ENCODE measurements at regions not wholly inside any gene's neighbourhood (a gene's known extent, or its start where the extent isn't known, plus 50 kb on each side); places are given as distances from the start of the nearest gene placed in this dataset.

- peak; percentile 56 for DNase-seq
Measured at GRCh38 chr1:90122654-90123340, 127.9 kb downstream of the ZNF326 start.

GRCh38 chr1:90114521-90115141 is 119.7 kb downstream of the ZNF326 start:
- peak; percentile 24 for DNase-seq

- DNase-seq = no peak
Measured at GRCh38 chr1:90107990-90108389, 113.1 kb downstream of the ZNF326 start.

- DNase-seq = no peak
Measured at GRCh38 chr1:90106311-90106710, 111.4 kb downstream of the ZNF326 start.

GRCh38 chr1:90104941-90105538 is 110.1 kb downstream of the ZNF326 start:
- no peak for DNase-seq

GRCh38 chr1:90100566-90100965 is 105.7 kb downstream of the ZNF326 start:
- no peak for DNase-seq

DNA sequence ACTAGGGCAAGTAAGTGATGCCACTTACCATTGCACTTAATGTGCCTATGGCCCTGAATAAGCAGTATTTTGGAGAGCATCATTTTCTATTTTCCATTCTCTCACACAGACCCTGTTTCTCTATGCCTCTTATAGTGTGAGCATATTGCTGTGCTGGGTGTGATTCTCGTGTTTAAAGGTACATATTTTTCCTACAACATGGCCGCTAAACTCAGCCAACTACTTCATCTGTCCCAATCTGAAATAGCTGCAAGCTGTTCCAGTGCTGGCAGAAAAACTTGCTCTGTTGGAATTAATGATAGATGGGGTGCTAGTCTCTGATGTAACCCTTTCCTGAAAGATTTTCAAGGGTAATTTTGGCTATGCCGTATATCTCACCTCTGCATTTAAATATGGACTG is 97.5 kb downstream of the ZNF326 start:
- DNase-seq = no peak

Data from NCI-H2081 treated with DMSO at 0.1 percent for 48 hours (cell line).